ENCODE measurements at regions not wholly inside any gene's neighbourhood (a gene's known extent, or its start where the extent isn't known, plus 50 kb on each side); places are given as distances from the start of the nearest gene placed in this dataset.
"Not testable (repeated sequence)": the region's sequence is repeated elsewhere in the genome, so short reads cannot be mapped to it uniquely, and the experiment has no call there.

DNA sequence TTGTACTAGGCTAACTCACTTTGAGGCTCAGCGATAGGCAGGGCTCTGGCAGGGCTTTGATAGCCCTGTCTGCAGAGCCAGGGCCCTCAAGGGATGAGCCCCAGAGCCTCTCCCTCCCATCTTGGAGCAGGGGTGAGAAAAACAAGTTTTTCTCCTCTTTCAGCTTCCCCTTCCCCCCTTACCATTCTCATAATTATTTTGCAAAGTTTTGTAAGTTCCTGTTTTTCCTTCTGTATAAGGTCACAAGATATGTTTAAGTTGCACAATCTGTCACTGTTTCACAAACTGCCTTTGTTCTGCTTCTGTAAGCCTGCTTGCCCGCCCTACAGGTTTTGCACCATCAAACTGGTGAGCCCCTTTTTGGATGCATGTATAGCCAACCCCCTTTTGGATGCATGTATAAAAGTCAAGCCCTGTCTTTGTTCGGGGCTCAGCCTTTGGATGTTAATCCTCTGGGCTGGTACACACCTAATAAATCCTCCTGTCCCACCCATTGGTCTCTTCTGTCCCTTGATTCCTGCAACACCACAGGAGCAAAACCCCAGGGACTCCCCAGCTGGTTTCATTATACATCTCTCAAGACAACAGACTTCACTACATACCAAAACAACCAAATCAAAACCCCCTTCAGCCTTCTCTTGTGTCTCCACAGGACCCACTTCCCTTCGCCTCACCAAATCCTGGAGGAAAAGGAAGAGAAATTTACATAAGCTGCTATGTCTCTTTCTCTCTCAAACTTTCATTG is 52.5 kb upstream of the RESF1 start:
- FAIRE-seq = no peak

DNA sequence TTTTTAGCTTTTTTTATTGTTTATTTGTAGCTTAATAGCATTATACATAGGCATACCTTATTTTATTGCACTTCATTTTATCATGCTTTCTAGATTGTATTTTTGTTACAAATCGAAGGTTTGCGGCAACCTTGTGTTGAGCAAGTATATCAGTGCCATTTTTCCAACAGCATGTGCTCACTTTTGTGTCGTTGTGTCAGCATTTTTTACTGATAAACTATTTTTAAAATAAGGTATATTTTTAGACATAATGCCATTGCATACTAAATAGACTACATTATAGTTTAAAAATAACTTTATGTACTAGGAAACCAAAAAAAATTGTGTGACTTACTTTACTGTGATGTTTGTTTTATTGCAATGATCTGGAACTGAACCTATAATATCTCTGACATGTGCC is 56.2 kb upstream of the RESF1 start:
- FAIRE-seq = no peak

- FAIRE-seq = no peak
Measured at GRCh38 chr12:31900271-31900670, 58.9 kb upstream of the RESF1 start.

DNA sequence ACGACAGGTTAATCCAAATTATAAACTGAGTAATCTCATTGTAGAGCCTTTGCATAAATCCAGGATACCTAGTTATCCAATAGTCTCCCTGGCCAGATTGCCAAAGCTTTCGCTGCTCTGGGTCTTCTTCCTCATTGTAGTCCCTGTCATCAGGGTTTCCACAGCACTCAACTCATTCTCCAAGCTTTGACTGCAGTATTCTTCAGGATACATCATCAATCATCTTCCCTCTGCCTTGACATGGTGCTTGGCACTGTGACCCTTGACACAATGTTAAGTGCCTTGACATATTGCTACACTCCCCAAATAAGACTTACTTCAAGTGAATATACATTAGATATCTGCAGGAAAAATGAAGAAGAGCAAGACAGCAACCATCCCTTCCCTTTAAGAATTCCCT is 60.1 kb upstream of the RESF1 start:
- FAIRE-seq = no peak

GRCh38 chr12:31897781-31898503 is 61.3 kb upstream of the RESF1 start:
- no peak for FAIRE-seq

DNA sequence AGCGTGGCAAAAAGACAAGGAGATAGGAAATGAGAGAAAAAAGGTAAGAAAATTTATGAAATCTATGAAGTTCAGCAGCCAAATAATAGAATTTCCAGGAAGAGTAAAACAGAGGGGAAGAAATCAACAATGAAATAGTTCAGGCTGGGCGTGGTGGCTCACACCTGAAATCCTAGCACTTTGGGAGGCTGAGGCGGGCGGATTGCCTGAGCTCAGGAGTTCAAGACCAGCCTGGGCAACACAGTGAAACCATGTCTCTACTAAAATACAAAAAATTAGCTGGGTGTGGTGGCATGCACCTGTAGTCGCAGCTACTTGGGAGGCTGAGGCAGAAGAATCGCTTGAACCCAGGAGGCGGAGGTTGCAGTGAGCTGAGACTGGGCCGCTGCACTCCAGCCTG is 62.1 kb upstream of the RESF1 start:
- not testable (repeated sequence) for FAIRE-seq

GRCh38 chr12:31896514-31897039 is 62.6 kb upstream of the RESF1 start:
- FAIRE-seq = peak; percentile 80

DNA sequence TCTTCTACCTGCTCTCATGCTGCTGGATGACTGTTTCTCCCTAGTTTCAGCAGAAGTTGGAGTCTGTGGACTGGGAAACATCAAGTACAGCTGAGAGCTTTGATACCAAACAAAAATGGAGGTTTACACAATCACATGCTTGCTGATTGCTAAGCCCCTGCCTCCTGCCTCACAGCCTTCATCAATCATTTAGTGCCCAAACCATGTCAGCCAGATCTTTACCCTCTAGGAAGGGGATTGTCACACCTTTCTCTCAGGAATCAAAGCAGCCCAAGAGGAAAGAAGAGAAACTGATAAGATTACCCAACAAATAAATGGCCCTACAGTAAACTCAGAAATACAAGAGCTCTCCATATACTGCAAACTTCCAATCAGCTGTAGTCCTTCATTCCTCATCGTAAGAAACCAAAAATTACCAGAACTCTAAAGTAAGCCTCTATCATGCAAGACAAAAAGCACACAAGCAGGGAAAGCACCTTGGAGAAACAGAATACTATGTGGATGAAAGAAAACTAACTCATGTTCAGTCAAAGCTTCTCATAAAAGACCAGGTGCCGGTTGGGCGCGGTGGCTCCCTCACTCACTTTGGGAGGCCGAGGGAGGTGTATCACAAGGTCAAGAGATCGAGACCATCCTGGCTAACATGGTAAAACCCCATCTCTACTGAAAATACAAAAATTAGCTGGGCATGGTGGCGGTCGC is 63.6 kb upstream of the RESF1 start:
- no peak for FAIRE-seq

GRCh38 chr12:31890295-31891285 is 68.6 kb upstream of the RESF1 start:
- FAIRE-seq = peak; percentile 62

GRCh38 chr12:31887109-31887811 is 72.0 kb upstream of the RESF1 start:
- no peak for FAIRE-seq

- not testable (repeated sequence) for FAIRE-seq
Measured at GRCh38 chr12:31882682-31883081, 76.5 kb upstream of the RESF1 start.

DNA sequence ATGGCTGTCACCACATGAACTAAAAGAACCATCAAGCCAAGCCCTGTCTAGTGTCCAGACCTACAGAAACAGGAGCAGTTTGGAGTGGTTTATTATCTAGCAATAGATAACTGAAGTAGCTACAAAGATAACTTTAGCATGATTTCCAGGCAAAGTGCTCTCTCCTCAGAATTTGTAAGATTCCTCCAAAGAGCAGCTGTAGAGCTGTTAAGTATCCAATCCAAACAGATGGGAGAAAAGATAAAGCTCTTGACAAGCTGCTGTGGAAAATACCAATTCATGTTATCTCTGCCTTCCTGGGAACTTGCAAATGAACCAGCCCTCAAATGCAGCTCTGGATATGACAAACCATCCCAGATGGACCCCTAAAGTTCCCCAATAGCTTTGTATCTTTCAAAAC is 78.9 kb upstream of the RESF1 start:
- FAIRE-seq = no peak

DNA sequence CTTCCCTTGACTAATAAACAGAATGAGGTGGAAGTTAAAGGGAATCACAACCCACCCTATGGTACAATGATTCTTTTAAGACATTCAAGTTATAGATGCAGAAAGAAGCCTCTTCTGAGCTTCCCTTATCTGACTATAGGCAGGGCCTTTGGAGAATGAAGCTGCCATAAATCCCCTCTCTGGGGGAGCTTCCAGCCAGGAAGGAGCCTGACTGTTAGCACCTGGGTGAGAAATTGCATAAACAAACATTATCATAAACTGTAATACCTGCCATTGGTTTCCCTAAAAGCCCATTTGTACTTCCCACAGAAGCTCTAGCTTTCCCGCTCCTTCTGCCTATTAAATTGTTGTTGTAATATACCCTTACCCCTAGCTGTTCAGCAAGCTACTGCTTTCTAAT is 81.3 kb upstream of the RESF1 start:
- FAIRE-seq = no peak

DNA sequence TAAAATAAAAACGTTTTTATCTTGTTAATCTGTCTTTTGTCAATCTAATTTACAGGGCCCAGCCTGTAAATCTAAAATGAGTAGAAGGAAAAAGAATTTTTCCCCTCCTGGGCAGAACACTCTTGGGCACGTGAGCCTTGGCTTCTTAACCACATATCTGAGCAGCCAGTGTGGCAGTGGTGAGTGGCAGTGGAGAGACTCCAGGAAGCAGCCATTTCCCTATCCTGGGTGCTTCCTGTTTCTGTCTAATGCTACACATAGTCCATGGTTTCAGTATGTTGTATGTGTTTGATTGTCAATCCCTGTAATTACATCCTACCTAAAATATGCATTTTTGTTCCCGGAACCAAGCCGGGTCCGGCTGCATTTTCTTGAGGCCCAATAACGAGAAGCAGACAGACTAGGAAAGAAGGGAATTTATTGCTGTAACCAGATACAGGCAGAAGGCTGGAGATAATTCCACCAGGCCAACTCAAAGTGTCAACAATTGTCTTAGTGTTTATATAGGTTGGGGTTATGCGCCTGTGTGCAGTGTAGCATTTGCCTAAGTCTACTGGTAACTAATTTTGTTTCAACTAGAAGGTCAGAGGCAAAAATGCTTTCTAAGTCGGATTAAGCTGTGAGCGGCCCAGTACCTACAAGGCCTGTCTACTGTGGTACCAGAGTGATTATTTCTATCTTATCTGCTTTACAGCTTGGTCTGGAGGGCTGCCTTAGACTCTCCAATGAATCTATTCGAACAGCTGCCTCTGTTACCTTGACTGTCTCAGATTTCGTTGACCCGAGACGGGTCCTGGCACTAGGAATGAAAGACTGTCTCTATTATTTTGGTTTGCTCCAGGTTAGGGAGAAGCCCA is 82.4 kb upstream of the RESF1 start:
- no peak for FAIRE-seq

GRCh38 chr12:31875609-31875964 is 83.6 kb upstream of the RESF1 start:
- no peak for FAIRE-seq

DNA sequence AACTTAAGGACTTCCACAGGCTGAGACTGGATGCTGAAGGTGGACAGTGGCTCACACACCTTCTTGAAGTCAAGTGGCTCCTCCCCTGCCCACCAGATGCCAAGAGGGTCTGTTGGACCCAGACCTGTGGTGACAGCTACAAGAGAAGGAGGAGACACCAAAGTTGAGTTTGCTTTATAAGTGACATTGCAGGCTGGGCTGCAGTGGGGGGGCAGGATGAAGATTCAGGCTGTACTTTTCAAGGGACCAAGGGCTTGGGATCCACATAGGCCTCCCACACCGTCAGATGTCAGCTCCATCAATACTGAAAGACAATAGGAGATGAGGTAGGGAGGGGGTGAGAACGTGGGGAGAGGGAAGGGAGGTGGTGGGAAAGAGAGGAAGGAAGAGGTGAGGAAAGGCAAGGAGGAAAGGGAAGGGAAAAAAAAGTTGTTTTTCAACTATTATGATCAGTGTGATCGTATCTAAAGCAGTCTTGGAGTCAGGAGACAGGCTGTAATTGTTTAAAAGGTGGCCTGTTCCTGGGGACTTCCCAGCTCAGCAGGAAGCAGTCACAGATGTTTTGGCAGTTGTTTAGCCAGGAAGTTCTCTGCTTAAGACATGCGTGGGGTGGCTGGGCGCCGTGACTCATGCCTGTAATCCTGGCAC is 84.1 kb upstream of the RESF1 start:
- no peak for FAIRE-seq

DNA sequence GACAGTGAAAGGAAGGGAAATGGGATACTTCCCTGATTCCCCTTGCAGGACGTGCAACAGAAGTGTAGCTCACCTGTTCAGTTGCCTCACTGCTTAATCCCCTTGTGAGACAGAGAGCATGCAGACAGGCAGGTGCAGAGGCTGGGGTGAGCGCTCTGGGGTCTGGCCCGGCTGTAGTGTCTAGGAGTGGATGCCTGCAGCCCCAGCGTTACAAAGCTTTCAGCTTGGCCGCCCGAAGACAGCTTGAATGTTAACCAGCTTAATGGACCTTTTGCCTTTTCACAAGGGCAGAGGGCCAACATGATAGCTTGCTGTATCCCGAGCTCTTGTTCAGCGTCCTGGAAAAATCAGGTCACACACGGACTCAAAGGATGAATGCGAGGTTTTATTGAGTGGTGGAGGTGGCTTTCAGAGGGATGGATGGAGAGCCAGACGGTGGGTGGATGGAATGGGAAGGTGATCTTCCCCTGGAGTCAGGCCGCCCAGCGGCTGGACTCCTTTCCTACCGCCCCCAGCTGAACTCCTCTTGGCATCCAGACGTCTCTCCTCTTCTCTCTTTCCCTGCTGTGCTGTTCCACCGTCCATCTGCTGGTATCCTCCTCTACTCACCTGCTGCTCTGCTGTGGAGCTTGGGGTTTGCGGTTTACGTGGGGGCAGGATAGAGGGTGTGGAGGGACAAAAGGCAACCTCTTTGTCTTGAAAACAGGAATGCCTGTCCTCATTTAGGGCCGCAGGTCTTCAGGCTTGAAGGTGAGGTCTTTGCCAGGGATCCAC is 86.2 kb upstream of the RESF1 start:
- FAIRE-seq = no peak

GRCh38 chr12:31869972-31870371 is 89.2 kb upstream of the RESF1 start:
- no peak for FAIRE-seq

- no peak for FAIRE-seq
Measured at GRCh38 chr12:31868965-31869364, 90.2 kb upstream of the RESF1 start.
